Sigmoid colon (tissue), 4 donors: ENCODE measurements at regions not wholly inside any gene's neighbourhood (a gene's known extent, or its start where the extent isn't known, plus 50 kb on each side); places are given as distances from the start of the nearest gene placed in this dataset.

ENCODE experiments used
- EP300 ChIP-seq, 4 donors: sonication (generic); formaldehyde crosslinking; IDR thresholded peaks; one replicate each; pipeline ENCODE4 v1.6.1; 2017; ENCODE audit warnings: antibody characterized with exemption in 4 of 4
- POLR2A ChIP-seq, 2 donors: fragments of 450-650 bp; IDR thresholded peaks; one replicate each; pipeline ENCODE4 v1.6.1; 2016; ENCODE audit warnings: antibody characterized with exemption in 2 of 2, mild to moderate bottlenecking in 2 of 2, moderate library complexity in 2 of 2
- POLR2AphosphoS5 ChIP-seq, 4 donors: sonication (generic); formaldehyde crosslinking; IDR thresholded peaks; one replicate each; pipeline ENCODE4 v1.6.1; 2017; ENCODE audit warnings: antibody characterized with exemption in 4 of 4
- TF ChIP-seq, protein P1 (sequence below), 4 experiments: fragments of 450-650 bp in 3 of 4; fragments of 200-600 bp in 1 of 4; IDR thresholded peaks; one replicate each; pipeline ENCODE4 v1.5.1; 2016 to 2019; ENCODE audit warnings: antibody characterized with exemption in 4 of 4, mild to moderate bottlenecking in 3 of 4, moderate library complexity in 2 of 4

DNA sequence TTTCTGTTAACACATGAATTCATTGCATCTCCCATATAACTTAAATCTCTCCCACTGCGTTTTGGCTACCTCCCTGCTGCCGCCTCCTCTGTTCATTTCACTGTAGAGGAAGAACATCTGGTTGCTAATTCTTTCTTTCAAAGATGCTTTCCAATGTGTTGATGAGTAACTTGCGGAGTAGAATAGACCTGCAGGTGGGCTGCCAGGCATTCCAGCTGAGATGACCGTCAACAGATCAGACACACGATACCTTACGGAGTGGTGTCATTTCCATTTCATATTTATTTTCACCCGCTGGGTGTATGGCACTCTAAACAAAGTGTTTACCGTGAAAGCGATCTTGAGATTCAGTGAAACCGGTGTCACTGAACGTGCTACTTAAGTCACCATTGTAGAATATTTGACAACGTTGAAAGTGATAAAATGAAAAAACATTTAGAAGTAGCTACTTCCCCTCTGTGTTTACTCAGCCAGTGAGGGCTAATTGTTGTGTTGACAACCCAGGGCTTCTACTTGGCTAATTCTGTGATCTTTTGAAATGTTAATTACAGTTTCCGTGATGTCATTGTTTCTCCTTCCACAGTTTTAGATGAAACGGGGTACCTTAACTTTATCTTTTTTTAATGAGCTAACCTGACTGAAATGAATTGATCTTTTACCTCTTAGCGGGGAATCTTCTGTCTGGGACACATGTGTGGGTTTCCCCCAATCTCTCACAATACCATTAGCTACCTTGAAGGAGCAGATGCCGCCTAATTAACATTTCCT, 228.5 kb upstream of the ARGLU1 start:
- TF ChIP-seq POLR2AphosphoS5 (IDR thresholded peaks at IDR 0.05) (no peak), POLR2A (IDR thresholded peaks at IDR 0.05) (no peak), EP300 (IDR thresholded peaks at IDR 0.05) (no peak)
- TF ChIP-seq, protein P1, sequence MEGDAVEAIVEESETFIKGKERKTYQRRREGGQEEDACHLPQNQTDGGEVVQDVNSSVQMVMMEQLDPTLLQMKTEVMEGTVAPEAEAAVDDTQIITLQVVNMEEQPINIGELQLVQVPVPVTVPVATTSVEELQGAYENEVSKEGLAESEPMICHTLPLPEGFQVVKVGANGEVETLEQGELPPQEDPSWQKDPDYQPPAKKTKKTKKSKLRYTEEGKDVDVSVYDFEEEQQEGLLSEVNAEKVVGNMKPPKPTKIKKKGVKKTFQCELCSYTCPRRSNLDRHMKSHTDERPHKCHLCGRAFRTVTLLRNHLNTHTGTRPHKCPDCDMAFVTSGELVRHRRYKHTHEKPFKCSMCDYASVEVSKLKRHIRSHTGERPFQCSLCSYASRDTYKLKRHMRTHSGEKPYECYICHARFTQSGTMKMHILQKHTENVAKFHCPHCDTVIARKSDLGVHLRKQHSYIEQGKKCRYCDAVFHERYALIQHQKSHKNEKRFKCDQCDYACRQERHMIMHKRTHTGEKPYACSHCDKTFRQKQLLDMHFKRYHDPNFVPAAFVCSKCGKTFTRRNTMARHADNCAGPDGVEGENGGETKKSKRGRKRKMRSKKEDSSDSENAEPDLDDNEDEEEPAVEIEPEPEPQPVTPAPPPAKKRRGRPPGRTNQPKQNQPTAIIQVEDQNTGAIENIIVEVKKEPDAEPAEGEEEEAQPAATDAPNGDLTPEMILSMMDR (IDR thresholded peaks at IDR 0.05), result no peak
